Epithelial cell of esophagus (primary cell): ENCODE measurements at regions not wholly inside any gene's neighbourhood (a gene's known extent, or its start where the extent isn't known, plus 50 kb on each side); places are given as distances from the start of the nearest gene placed in this dataset.

Source experiments
- DNase-seq: peaks from one replicate; pipeline ENCODE4 v3.0.0; 2010; ENCODE audit warnings: low read depth
- H3K4me3 ChIP-seq: 2 replicates; pipeline ENCODE4 v1.5.1; 2011; ENCODE audit warnings: mild to moderate bottlenecking, low read length, control low read depth
- CTCF ChIP-seq: IDR thresholded peaks from 2 replicates; pipeline ENCODE4 v1.5.1; 2011; ENCODE audit warnings: low read depth, mild to moderate bottlenecking, low read length, control low read depth, inconsistent platforms; ENCODE audit not compliant: insufficient read depth; ENCODE audit errors: missing control alignments

GRCh38 chr20:12358655-12359009 is 440.9 kb downstream of the BTBD3 start:
- DNase-seq, result peak; percentile 16
- no peak overlapping the region for H3K4me3 ChIP-seq
- peak; percentile 30 for TF ChIP-seq CTCF

GRCh38 chr20:12371990-12372389 is 454.3 kb downstream of the BTBD3 start:
- no peak for TF ChIP-seq CTCF
- no peak overlapping the region for H3K4me3 ChIP-seq
- no peak for DNase-seq

- no peak for DNase-seq
- H3K4me3 ChIP-seq, result no peak overlapping the region
- no peak for TF ChIP-seq CTCF
Measured at GRCh38 chr20:12372557-12372956, 454.9 kb downstream of the BTBD3 start.

- DNase-seq, result no peak
- H3K4me3 ChIP-seq, result no peak overlapping the region
- TF ChIP-seq CTCF, result no peak
Measured at GRCh38 chr20:12375967-12376366, 458.3 kb downstream of the BTBD3 start.

GRCh38 chr20:12383821-12384220 is 466.1 kb downstream of the BTBD3 start:
- H3K4me3 ChIP-seq, result no peak overlapping the region
- DNase-seq, result no peak
- TF ChIP-seq CTCF, result no peak

- H3K4me3 ChIP-seq, result no peak overlapping the region
- TF ChIP-seq CTCF, result no peak
- DNase-seq, result no peak
Measured at GRCh38 chr20:12386821-12387220, 469.1 kb downstream of the BTBD3 start.

- DNase-seq, result no peak
- no peak overlapping the region for H3K4me3 ChIP-seq
- TF ChIP-seq CTCF, result no peak
Measured at GRCh38 chr20:12391099-12391498, 473.4 kb downstream of the BTBD3 start.
